ENCODE measurements at regions not wholly inside any gene's neighbourhood (a gene's known extent, or its start where the extent isn't known, plus 50 kb on each side); places are given as distances from the start of the nearest gene placed in this dataset.

DNA sequence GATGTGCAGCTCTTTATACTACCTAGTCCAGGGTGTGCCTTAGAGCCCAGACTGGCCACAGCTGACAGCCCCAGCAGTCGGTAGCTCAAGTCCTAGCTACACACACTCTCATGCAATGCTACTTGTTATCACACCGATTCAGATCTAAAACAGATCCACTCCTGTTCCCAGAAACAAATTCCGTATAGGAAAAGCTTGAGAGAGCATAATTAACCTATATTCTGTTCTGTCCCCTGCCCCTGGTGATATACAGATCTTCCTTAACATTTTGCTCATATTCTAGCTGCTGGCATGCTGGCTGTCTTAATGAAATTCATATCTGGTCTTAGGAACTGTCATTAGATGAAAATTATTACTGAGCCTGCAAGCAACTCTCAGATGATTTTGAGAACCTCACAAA, 204.3 kb downstream of the SOX2 start:
- TF ChIP-seq CTCF (IDR thresholded peaks at IDR 0.05; ENCODE audit: low read depth, low read length, poor library complexity, severe bottlenecking) (no peak), EZH2phosphoT487 (IDR thresholded peaks at IDR 0.05; ENCODE audit: borderline replicate concordance, low read length) (no peak)
